ENCODE measurements at regions not wholly inside any gene's neighbourhood (a gene's known extent, or its start where the extent isn't known, plus 50 kb on each side); places are given as distances from the start of the nearest gene placed in this dataset.
"Not testable (repeated sequence)": the region's sequence is repeated elsewhere in the genome, so short reads cannot be mapped to it uniquely, and the experiment has no call there.

- no peak for DNase-seq (ENCODE audit: low read depth, low spot score)
Observed at GRCh38 chr5:124871303-124871702, 124.9 kb upstream of the ZNF608 start.

GRCh38 chr5:124872086-124872485 lies 125.6 kb upstream of the ZNF608 start:
- no peak for DNase-seq (ENCODE audit: low read depth, low spot score)

- DNase-seq (ENCODE audit: low read depth, low spot score): no peak
Observed at GRCh38 chr5:124872615-124873014, 126.2 kb upstream of the ZNF608 start.

GRCh38 chr5:124873188-124873587 lies 126.7 kb upstream of the ZNF608 start:
- no peak for DNase-seq (ENCODE audit: low read depth, low spot score)

- DNase-seq (ENCODE audit: low read depth, low spot score): no peak
Observed at GRCh38 chr5:124873713-124874112, 127.3 kb upstream of the ZNF608 start.

GRCh38 chr5:124876566-124876965 lies 130.1 kb upstream of the ZNF608 start:
- no peak for DNase-seq (ENCODE audit: low read depth, low spot score)

GRCh38 chr5:124876983-124877382 lies 130.5 kb upstream of the ZNF608 start:
- no peak for DNase-seq (ENCODE audit: low read depth, low spot score)

- no peak for DNase-seq (ENCODE audit: low read depth, low spot score)
Observed at GRCh38 chr5:124877501-124878146, 131.2 kb upstream of the ZNF608 start.

GRCh38 chr5:124878583-124879342 lies 132.3 kb upstream of the ZNF608 start:
- DNase-seq (ENCODE audit: low read depth, low spot score): no peak

GRCh38 chr5:124880903-124881697 lies 134.7 kb upstream of the ZNF608 start:
- no peak for DNase-seq (ENCODE audit: low read depth, low spot score)

- no peak for DNase-seq (ENCODE audit: low read depth, low spot score)
Observed at GRCh38 chr5:124883681-124884080, 137.2 kb upstream of the ZNF608 start.

- no peak for DNase-seq (ENCODE audit: low read depth, low spot score)
Observed at GRCh38 chr5:124884114-124884513, 137.7 kb upstream of the ZNF608 start.

- no peak for DNase-seq (ENCODE audit: low read depth, low spot score)
Observed at GRCh38 chr5:124885490-124885889, 139.1 kb upstream of the ZNF608 start.

- no peak for DNase-seq (ENCODE audit: low read depth, low spot score)
Observed at GRCh38 chr5:124887223-124887622, 140.8 kb upstream of the ZNF608 start.

- DNase-seq (ENCODE audit: low read depth, low spot score): no peak
Observed at GRCh38 chr5:124888050-124888506, 141.6 kb upstream of the ZNF608 start.

GRCh38 chr5:124888622-124889485 lies 142.4 kb upstream of the ZNF608 start:
- no peak for DNase-seq (ENCODE audit: low read depth, low spot score)

- no peak for DNase-seq (ENCODE audit: low read depth, low spot score)
Observed at GRCh38 chr5:124889486-124889825, 143.0 kb upstream of the ZNF608 start.

GRCh38 chr5:124889850-124890249 lies 143.4 kb upstream of the ZNF608 start:
- no peak for DNase-seq (ENCODE audit: low read depth, low spot score)

GRCh38 chr5:124890442-124890841 lies 144.0 kb upstream of the ZNF608 start:
- not testable (repeated sequence) for DNase-seq (ENCODE audit: low read depth, low spot score)

- no peak for DNase-seq (ENCODE audit: low read depth, low spot score)
Observed at GRCh38 chr5:124891179-124891578, 144.7 kb upstream of the ZNF608 start.

GRCh38 chr5:124892185-124892848 lies 145.9 kb upstream of the ZNF608 start:
- no peak for DNase-seq (ENCODE audit: low read depth, low spot score)

Data from activated CD4-positive, CD25-positive, alpha-beta regulatory T cell treated with anti-CD3 and anti-CD28 coated beads, Interleukin-2, amount 50 U/mL, for 16 hours (primary cell).